Hematopoietic multipotent progenitor cell treated with erythropoietin and hydrocortisone succinate and interleukin-3 and kit ligand, for 4 days (in vitro differentiated cells): ENCODE measurements at regions not wholly inside any gene's neighbourhood (a gene's known extent, or its start where the extent isn't known, plus 50 kb on each side); places are given as distances from the start of the nearest gene placed in this dataset.
A peak's percentile ranks its signal among the peaks of the same experiment; 100 is the strongest.

Experiments
- DNase-seq: peaks from one replicate; pipeline ENCODE4 v3.0.0-alpha.2; 2015

- no peak for DNase-seq
Observed at GRCh38 chr3:115548611-115549010, 74.7 kb upstream of the GAP43 start.

- DNase-seq, result no peak
Observed at GRCh38 chr3:115549071-115549470, 74.2 kb upstream of the GAP43 start.

GRCh38 chr3:115550285-115550761 is 73.0 kb upstream of the GAP43 start:
- no peak for DNase-seq

GRCh38 chr3:115551016-115551415 is 72.3 kb upstream of the GAP43 start:
- no peak for DNase-seq

GRCh38 chr3:115552007-115552406 is 71.3 kb upstream of the GAP43 start:
- DNase-seq, result peak; percentile 20

GRCh38 chr3:115553796-115554486 is 69.4 kb upstream of the GAP43 start:
- peak; percentile 2 for DNase-seq

GRCh38 chr3:115554487-115554807 is 68.9 kb upstream of the GAP43 start:
- DNase-seq, result no peak

- DNase-seq, result no peak
Observed at GRCh38 chr3:115562636-115563267, 60.6 kb upstream of the GAP43 start.

- DNase-seq, result no peak
Observed at GRCh38 chr3:115563984-115564383, 59.3 kb upstream of the GAP43 start.

GRCh38 chr3:115571413-115571812 is 51.9 kb upstream of the GAP43 start:
- DNase-seq, result no peak
